ENCODE measurements at regions not wholly inside any gene's neighbourhood (a gene's known extent, or its start where the extent isn't known, plus 50 kb on each side); places are given as distances from the start of the nearest gene placed in this dataset.

DNA sequence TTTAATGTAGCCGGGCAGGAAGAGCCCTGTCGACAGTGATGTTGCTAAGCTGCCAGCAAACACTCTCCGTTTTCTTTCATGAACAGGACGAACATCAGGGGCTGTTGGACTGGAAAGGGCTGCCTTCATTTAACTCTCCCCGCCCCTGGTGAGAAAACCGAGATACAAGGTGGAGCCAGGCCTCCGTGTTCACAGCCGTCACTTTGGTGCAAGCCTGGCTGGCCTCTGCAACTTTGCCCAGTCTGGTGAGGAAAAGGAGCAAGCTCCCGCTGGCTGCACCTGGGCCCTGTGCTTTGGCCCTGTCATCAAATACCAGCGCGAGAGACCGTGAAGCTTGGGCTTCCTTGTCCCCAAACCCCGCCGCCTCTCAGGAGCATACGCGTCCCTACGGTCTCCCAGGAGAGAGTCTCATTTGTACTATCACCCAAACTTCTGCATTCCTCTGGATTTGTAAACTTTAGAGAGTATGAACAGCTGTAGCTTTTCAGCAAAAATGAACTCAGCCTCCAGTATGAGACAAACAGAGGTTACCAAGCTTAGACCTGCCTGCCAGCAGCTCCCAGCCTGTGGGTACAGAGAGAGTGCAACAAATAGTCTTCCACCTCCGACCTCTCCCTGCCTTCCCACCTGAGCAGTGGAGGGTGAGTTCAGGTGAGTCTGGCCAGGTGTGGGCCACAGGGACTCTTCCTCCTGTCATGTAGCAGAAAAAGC, 445.3 kb upstream of the MGMT start:
- H3K4me3 Mint-ChIP-seq (ENCODE audit: unreplicated experiment): no peak overlapping the region
- TF ChIP-seq, protein P1, sequence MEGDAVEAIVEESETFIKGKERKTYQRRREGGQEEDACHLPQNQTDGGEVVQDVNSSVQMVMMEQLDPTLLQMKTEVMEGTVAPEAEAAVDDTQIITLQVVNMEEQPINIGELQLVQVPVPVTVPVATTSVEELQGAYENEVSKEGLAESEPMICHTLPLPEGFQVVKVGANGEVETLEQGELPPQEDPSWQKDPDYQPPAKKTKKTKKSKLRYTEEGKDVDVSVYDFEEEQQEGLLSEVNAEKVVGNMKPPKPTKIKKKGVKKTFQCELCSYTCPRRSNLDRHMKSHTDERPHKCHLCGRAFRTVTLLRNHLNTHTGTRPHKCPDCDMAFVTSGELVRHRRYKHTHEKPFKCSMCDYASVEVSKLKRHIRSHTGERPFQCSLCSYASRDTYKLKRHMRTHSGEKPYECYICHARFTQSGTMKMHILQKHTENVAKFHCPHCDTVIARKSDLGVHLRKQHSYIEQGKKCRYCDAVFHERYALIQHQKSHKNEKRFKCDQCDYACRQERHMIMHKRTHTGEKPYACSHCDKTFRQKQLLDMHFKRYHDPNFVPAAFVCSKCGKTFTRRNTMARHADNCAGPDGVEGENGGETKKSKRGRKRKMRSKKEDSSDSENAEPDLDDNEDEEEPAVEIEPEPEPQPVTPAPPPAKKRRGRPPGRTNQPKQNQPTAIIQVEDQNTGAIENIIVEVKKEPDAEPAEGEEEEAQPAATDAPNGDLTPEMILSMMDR (IDR thresholded peaks at IDR 0.05; ENCODE audit: partially characterized antibody, unreplicated experiment): no peak
- DNase-seq: no peak
- H3K36me3 Mint-ChIP-seq (ENCODE audit: unreplicated experiment): no peaks in the 10 kb centered on the region
- no peak overlapping the region for H3K27ac Mint-ChIP-seq (ENCODE audit: unreplicated experiment)
- peaks cover 2% of the 10 kb centered on the region for H3K27me3 Mint-ChIP-seq (ENCODE audit: unreplicated experiment)
- no peaks in the 10 kb centered on the region for H3K9me3 Mint-ChIP-seq (ENCODE audit: unreplicated experiment)
- H3K4me1 Mint-ChIP-seq (ENCODE audit: low read depth, unreplicated experiment): peaks cover 18% of the 10 kb centered on the region

DNA sequence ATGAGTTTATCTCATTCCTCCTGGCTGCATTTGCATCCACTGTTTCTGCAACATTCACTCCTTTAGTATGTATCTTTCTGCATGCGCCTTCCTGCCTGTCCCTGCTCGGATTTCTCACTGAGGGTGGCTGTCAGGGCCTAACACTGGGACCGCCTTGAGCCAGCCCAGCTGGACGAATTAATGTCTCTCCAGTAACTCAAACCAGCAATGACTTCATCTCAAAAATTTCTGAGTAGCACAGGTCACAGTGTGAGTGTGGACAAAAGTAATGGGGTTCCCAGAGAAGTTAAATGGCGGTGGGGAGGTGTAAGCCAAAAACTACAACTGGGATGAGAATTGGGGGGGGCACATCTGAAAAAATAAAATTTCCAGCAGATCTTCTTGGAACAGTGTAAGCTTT, 444.0 kb upstream of the MGMT start:
- peak overlapping the region; percentile 1 for H3K27ac Mint-ChIP-seq (ENCODE audit: unreplicated experiment)
- peaks cover 27% of the 10 kb centered on the region for H3K4me1 Mint-ChIP-seq (ENCODE audit: low read depth, unreplicated experiment)
- DNase-seq: no peak
- H3K36me3 Mint-ChIP-seq (ENCODE audit: unreplicated experiment): no peaks in the 10 kb centered on the region
- no peak overlapping the region for H3K4me3 Mint-ChIP-seq (ENCODE audit: unreplicated experiment)
- no peaks in the 10 kb centered on the region for H3K9me3 Mint-ChIP-seq (ENCODE audit: unreplicated experiment)
- H3K27me3 Mint-ChIP-seq (ENCODE audit: unreplicated experiment): peaks cover 2% of the 10 kb centered on the region
- TF ChIP-seq, protein P1 (IDR thresholded peaks at IDR 0.05; ENCODE audit: partially characterized antibody, unreplicated experiment): no peak

DNA sequence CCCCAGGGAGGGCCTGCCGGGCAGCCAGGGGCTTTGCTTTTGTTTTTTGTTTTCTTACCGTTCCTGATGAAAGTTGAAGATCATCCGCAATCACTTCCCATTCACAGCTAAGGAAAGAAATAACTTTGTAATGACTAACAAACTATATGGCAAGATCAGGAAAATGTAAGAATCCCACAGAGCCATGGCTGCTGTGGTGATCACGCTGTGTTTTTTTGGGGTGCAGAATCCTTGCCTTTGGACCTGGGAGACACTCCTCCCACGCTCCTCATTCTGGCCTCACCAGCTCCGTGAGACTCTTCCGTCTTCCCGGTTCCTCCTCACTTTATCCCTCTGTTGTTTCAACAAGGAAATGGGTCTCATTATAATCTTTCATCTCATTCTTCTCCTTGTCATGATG, 443.0 kb upstream of the MGMT start:
- Mint-ChIP-seq H3K4me1 (ENCODE audit: low read depth, unreplicated experiment) (peaks cover 28% of the 10 kb centered on the region), H3K36me3 (ENCODE audit: unreplicated experiment) (no peaks in the 10 kb centered on the region), H3K27ac (ENCODE audit: unreplicated experiment) (no peak overlapping the region), H3K27me3 (ENCODE audit: unreplicated experiment) (peaks cover 2% of the 10 kb centered on the region), H3K9me3 (ENCODE audit: unreplicated experiment) (no peaks in the 10 kb centered on the region), H3K4me3 (ENCODE audit: unreplicated experiment) (no peak overlapping the region)
- TF ChIP-seq, protein P1 (IDR thresholded peaks at IDR 0.05; ENCODE audit: partially characterized antibody, unreplicated experiment): no peak
- no peak for DNase-seq

DNA sequence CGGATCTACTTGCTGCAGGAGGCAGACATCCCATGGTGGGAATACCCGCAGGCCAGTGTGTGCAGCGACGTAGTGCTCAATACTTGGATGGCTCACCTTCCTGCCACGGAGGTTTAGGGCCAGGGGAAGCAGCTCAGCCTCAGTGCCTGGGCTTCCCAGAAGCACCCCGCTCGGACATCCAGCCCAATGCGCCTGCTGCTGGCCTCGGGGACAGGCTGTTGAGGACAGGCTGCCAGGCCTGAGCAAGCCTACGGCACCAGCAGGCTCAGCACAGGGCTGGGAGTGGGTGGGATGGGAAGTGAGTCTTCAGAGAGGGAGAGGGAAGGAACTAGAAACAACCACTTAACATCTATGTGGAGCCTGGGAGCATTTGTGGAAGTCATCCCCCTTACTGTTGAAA, 441.3 kb upstream of the MGMT start:
- no peak for DNase-seq
- H3K4me1 Mint-ChIP-seq (ENCODE audit: low read depth, unreplicated experiment): peaks cover 42% of the 10 kb centered on the region
- H3K36me3 Mint-ChIP-seq (ENCODE audit: unreplicated experiment): no peaks in the 10 kb centered on the region
- TF ChIP-seq, protein P1 (IDR thresholded peaks at IDR 0.05; ENCODE audit: partially characterized antibody, unreplicated experiment): no peak
- peaks cover 2% of the 10 kb centered on the region for H3K27me3 Mint-ChIP-seq (ENCODE audit: unreplicated experiment)
- H3K4me3 Mint-ChIP-seq (ENCODE audit: unreplicated experiment): no peak overlapping the region
- H3K27ac Mint-ChIP-seq (ENCODE audit: unreplicated experiment): no peak overlapping the region
- no peaks in the 10 kb centered on the region for H3K9me3 Mint-ChIP-seq (ENCODE audit: unreplicated experiment)

DNA sequence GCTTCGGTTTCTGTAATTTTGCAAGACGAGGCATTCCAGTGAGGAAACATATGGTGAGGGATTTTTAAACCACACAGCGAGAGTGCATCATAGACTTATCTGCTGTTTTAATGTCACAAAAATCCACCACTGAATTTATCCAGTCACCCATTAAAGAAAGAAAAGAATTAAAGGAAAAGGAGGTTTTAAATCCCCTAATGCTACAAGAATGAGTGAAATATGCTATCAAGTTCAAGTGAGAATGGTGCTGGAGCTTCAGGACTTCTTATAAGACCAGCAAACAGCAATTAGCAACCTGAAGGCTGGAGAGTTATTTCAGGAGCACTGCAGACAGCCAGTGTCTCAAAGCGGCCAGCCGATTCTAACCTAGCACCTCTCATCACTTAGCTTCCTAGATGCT, 439.1 kb upstream of the MGMT start:
- Mint-ChIP-seq H3K4me1 (ENCODE audit: low read depth, unreplicated experiment) (peaks cover 55% of the 10 kb centered on the region), H3K4me3 (ENCODE audit: unreplicated experiment) (peak overlapping the region; percentile 30), H3K27ac (ENCODE audit: unreplicated experiment) (no peak overlapping the region), H3K9me3 (ENCODE audit: unreplicated experiment) (no peaks in the 10 kb centered on the region), H3K36me3 (ENCODE audit: unreplicated experiment) (no peaks in the 10 kb centered on the region), H3K27me3 (ENCODE audit: unreplicated experiment) (peaks cover 2% of the 10 kb centered on the region)
- no peak for DNase-seq
- TF ChIP-seq, protein P1 (IDR thresholded peaks at IDR 0.05; ENCODE audit: partially characterized antibody, unreplicated experiment): no peak
